ENCODE measurements at regions not wholly inside any gene's neighbourhood (a gene's known extent, or its start where the extent isn't known, plus 50 kb on each side); places are given as distances from the start of the nearest gene placed in this dataset.

DNA sequence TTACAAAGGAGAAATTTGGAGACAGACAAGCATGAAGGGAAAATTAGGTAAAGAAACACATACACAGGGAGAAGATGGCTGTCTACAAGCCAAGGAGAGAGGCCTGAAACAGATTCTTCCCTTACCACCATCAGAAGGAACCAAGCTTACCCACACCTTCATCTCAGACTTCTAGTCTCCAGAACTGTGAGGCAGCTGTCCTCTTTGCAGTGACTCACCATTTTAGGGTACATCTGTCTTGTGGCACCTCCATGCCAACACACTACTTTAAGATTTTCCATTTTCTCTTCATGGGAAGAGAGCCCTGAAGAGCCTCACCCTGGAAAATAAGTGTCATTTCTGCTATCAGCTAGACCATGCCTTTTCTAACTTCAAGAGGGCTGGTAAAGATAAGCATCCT lies 369.3 kb downstream of the FRK start:
- Mint-ChIP-seq H3K4me1 (no peaks in the 10 kb centered on the region), H3K4me3 (no peak overlapping the region), H3K27ac (no peak overlapping the region), H3K27me3 (ENCODE audit: low read depth in 3 of 3) (peaks cover 0 to 1% (median 0%) of the 10 kb centered on the region in 3 donors), H3K36me3 (no peaks in the 10 kb centered on the region), H3K9me3 (no peaks in the 10 kb centered on the region)
- no peak overlapping the region for H2AFZ ChIP-seq (ENCODE audit: insufficient read depth, low read depth, low read length, poor library complexity, severe bottlenecking)
- no peak overlapping the region for H3K27ac ChIP-seq (ENCODE audit: low read depth in 1 of 2, low read length in 2 of 2)
- DNase-seq = no peak
- no peak overlapping the region for H3K9ac ChIP-seq (ENCODE audit: insufficient read depth, low read length, poor library complexity, severe bottlenecking)
- H3K36me3 ChIP-seq (replicated peaks in 1 of 2; ENCODE audit: control insufficient read depth in 1 of 2, insufficient read depth in 2 of 2, low read length in 2 of 2) = no peaks in the 10 kb centered on the region
- no peaks in the 10 kb centered on the region for H3K79me2 ChIP-seq (ENCODE audit: insufficient read depth, low read length)
- TF ChIP-seq, protein P1, sequence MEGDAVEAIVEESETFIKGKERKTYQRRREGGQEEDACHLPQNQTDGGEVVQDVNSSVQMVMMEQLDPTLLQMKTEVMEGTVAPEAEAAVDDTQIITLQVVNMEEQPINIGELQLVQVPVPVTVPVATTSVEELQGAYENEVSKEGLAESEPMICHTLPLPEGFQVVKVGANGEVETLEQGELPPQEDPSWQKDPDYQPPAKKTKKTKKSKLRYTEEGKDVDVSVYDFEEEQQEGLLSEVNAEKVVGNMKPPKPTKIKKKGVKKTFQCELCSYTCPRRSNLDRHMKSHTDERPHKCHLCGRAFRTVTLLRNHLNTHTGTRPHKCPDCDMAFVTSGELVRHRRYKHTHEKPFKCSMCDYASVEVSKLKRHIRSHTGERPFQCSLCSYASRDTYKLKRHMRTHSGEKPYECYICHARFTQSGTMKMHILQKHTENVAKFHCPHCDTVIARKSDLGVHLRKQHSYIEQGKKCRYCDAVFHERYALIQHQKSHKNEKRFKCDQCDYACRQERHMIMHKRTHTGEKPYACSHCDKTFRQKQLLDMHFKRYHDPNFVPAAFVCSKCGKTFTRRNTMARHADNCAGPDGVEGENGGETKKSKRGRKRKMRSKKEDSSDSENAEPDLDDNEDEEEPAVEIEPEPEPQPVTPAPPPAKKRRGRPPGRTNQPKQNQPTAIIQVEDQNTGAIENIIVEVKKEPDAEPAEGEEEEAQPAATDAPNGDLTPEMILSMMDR (IDR thresholded peaks at IDR 0.05) = no peak
- no peak overlapping the region for H3K4me2 ChIP-seq (replicated peaks; ENCODE audit: extremely low read depth, low read length, poor library complexity, severe bottlenecking)
- no peak overlapping the region for H3K4me3 ChIP-seq (replicated peaks in 1 of 3; ENCODE audit: low read depth in 2 of 3, low read length in 3 of 3)
- intact Hi-C loops (cut with micrococcal nuclease) = no loop called here
- H4K20me1 ChIP-seq (ENCODE audit: insufficient read depth, low read length) = no peaks in the 10 kb centered on the region
- H3K9me3 ChIP-seq (replicated peaks in 1 of 2; ENCODE audit: control insufficient read depth in 1 of 2, insufficient read depth in 1 of 2, low read length in 2 of 2) = no peaks in the 10 kb centered on the region
- no peaks in the 10 kb centered on the region for H3K4me1 ChIP-seq (ENCODE audit: control insufficient read depth in 1 of 2, insufficient read depth in 2 of 2, low read length in 2 of 2)
- no peaks in the 10 kb centered on the region for H3K27me3 ChIP-seq (ENCODE audit: control insufficient read depth in 2 of 2, insufficient read depth in 2 of 2, low read length in 2 of 2)

DNA sequence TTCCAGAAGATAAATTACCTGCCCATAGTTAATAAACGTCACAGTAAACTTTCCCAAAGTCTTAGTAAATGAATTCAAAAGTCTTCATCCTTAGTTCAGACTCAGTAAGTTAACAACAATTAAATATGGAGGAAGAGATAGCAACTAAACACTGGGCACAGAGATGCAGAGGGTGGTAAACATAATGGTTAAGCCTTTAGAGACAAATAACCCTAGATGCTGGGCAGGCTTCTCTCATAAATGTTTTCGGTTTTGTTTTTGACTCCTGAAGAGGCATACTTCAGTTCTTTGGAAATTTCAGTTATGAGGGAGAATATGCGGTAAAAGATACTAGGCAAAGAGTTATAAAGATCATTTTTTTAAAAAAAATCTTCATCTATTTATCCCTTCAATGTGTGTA lies 369.8 kb downstream of the FRK start:
- Mint-ChIP-seq H3K9me3 (peaks cover 0 to 3% (median 0%) of the 10 kb centered on the region in 7 donors), H3K27me3 (ENCODE audit: low read depth in 3 of 3) (peaks cover 0 to 1% (median 0%) of the 10 kb centered on the region in 3 donors), H3K4me3 (no peak overlapping the region), H3K27ac (no peak overlapping the region), H3K36me3 (no peaks in the 10 kb centered on the region), H3K4me1 (no peaks in the 10 kb centered on the region)
- TF ChIP-seq, protein P1 (IDR thresholded peaks at IDR 0.05) = no peak
- Histone ChIP-seq H3K27ac (ENCODE audit: low read depth in 1 of 2, low read length in 2 of 2) (no peak overlapping the region), H3K79me2 (ENCODE audit: insufficient read depth, low read length) (no peaks in the 10 kb centered on the region), H3K9ac (ENCODE audit: insufficient read depth, low read length, poor library complexity, severe bottlenecking) (no peak overlapping the region), H3K4me2 (replicated peaks; ENCODE audit: extremely low read depth, low read length, poor library complexity, severe bottlenecking) (no peak overlapping the region), H2AFZ (ENCODE audit: insufficient read depth, low read depth, low read length, poor library complexity, severe bottlenecking) (no peak overlapping the region), H3K9me3 (replicated peaks in 1 of 2; ENCODE audit: control insufficient read depth in 1 of 2, insufficient read depth in 1 of 2, low read length in 2 of 2) (no peaks in the 10 kb centered on the region), H3K4me1 (ENCODE audit: control insufficient read depth in 1 of 2, insufficient read depth in 2 of 2, low read length in 2 of 2) (no peaks in the 10 kb centered on the region), H3K27me3 (ENCODE audit: control insufficient read depth in 2 of 2, insufficient read depth in 2 of 2, low read length in 2 of 2) (no peaks in the 10 kb centered on the region), H4K20me1 (ENCODE audit: insufficient read depth, low read length) (no peaks in the 10 kb centered on the region), H3K36me3 (replicated peaks in 1 of 2; ENCODE audit: control insufficient read depth in 1 of 2, insufficient read depth in 2 of 2, low read length in 2 of 2) (no peaks in the 10 kb centered on the region), H3K4me3 (replicated peaks in 1 of 3; ENCODE audit: low read depth in 2 of 3, low read length in 3 of 3) (no peak overlapping the region)
- no CpG with 5 or more reads among the region's 3 CpGs for WGBS (ENCODE audit: insufficient coverage)
- no peak for DNase-seq
- intact Hi-C loops (cut with micrococcal nuclease) = no loop called here
